K562 (cell line): ENCODE measurements at regions not wholly inside any gene's neighbourhood (a gene's known extent, or its start where the extent isn't known, plus 50 kb on each side); places are given as distances from the start of the nearest gene placed in this dataset.

ENCODE experiments used
- ATAC-seq: fragments of 200-7000 bp; cut with Tn5 transposase; 3 replicates; pipeline ENCODE4 v1.9.1; 2020; ENCODE audit warnings: moderate library complexity
- BruUV-seq: library from RNA; stranded (reverse); fragments of 400-500 nt; replicated peaks from 2 replicates; lab custom pipeline; 2021; lab: Mats Ljungman, UMichigan
- CTCF ChIA-PET: fragments of 300-600 bp; formaldehyde crosslinking; extraction: SDS; loops from one replicate; lab custom pipeline; 2021; ENCODE audit warnings: low intra/inter-chr PET ratio; lab: Yijun Ruan, JAX
- POLR2A ChIA-PET: fragments of 300-600, 350-650 bp; sonication (Branson Sonifier 250); formaldehyde crosslinking; extraction: SDS; loops from one replicate; lab custom pipeline; 2021; ENCODE audit warnings: antibody characterized with exemption, inconsistent platforms; lab: Yijun Ruan, JAX
- DNase-seq, 4 experiments: peaks; one replicate each; pipeline versions ENCODE4 v3.0.0 to v3.0.0-alpha.2; 2011 to 2018; ENCODE audit warnings: low spot score in 3 of 4, mixed read lengths in 3 of 4; ENCODE audit errors: extremely low read depth in 1 of 4
- FAIRE-seq: peaks from 2 replicates; lab custom pipeline; 2011; peaks lifted over from hg19 to GRCh38; lab: Jason Lieb, UNC
- H2AFZ ChIP-seq: 2 replicates; pipeline ENCODE4 v1.6.0; 2011; ENCODE audit warnings: low read depth, low read length, control low read depth, inconsistent platforms
- H3K27ac ChIP-seq: fragments of 200-600 bp; 3 replicates; pipeline ENCODE4 v1.8.0; 2011; ENCODE audit warnings: low read depth, mild to moderate bottlenecking, control low read depth, inconsistent platforms, low read length, moderate library complexity, mixed read lengths; ENCODE audit errors: extremely low read depth
- H3K27me3 ChIP-seq, 2 experiments: fragments of 300-600 bp in 1 of 2; 2 replicates in 1 of 2; 3 replicates in 1 of 2; pipeline versions ENCODE4 v1.6.0 to v1.8.0; 2011; ENCODE audit warnings: inconsistent platforms in 2 of 2, low read length in 2 of 2, mild to moderate bottlenecking in 1 of 2, mixed read lengths in 1 of 2, moderate library complexity in 1 of 2; ENCODE audit not compliant: control insufficient read depth in 2 of 2, insufficient read depth in 2 of 2
- H3K36me3 ChIP-seq: fragments of 300-600 bp; 3 replicates; pipeline ENCODE4 v1.8.0; 2011; ENCODE audit warnings: mild to moderate bottlenecking, low read length, inconsistent platforms; ENCODE audit not compliant: control insufficient read depth, insufficient read depth
- H3K4me1 ChIP-seq, 2 experiments: fragments of 200-600 bp in 1 of 2; replicated peaks in 1 of 2; 2 replicates in 1 of 2; 3 replicates in 1 of 2; pipeline versions ENCODE4 v1.5.1 to v1.8.0; 2011; ENCODE audit warnings: inconsistent platforms in 2 of 2, low read length in 2 of 2, mild to moderate bottlenecking in 1 of 2, mixed read lengths in 1 of 2, moderate library complexity in 1 of 2; ENCODE audit not compliant: control insufficient read depth in 2 of 2, insufficient read depth in 2 of 2
- H3K4me2 ChIP-seq: 2 replicates; pipeline ENCODE4 v1.6.1; 2011; ENCODE audit warnings: low read length, control low read depth, inconsistent platforms, mixed read lengths; ENCODE audit not compliant: insufficient read depth
- H3K4me3 ChIP-seq: fragments of 200-600 bp; sonication (generic), shearing (Covaris generic); 2 replicates; pipeline ENCODE4 v1.5.1; 2016; ENCODE audit warnings: control low read depth, inconsistent platforms
- H3K79me2 ChIP-seq: fragments of 200-600 bp; 3 replicates; pipeline ENCODE4 v1.8.0; 2011; ENCODE audit warnings: low read length, inconsistent platforms; ENCODE audit not compliant: control insufficient read depth, insufficient read depth
- H3K9ac ChIP-seq, 2 experiments: 2 replicates each; pipeline versions ENCODE4 v1.6.0 to v1.6.1; 2011; ENCODE audit warnings: low read depth in 2 of 2, low read length in 2 of 2, control low read depth in 1 of 2, inconsistent platforms in 1 of 2, mild to moderate bottlenecking in 1 of 2, mixed read lengths in 1 of 2; ENCODE audit not compliant: insufficient read depth in 1 of 2
- H3K9me1 ChIP-seq: one replicate; pipeline ENCODE4 v1.6.0; 2011; ENCODE audit warnings: inconsistent platforms, mild to moderate bottlenecking, low read length, moderate library complexity; ENCODE audit not compliant: control insufficient read depth, insufficient read depth
- H3K9me3 ChIP-seq: replicated peaks from 2 replicates; pipeline ENCODE4 v1.5.1; 2011; ENCODE audit warnings: low read depth, low read length, inconsistent platforms; ENCODE audit not compliant: control insufficient read depth, insufficient read depth
- H4K20me1 ChIP-seq: replicated peaks from 2 replicates; pipeline ENCODE4 v1.6.1; 2011; ENCODE audit warnings: low read length, inconsistent platforms, mixed read lengths; ENCODE audit not compliant: control insufficient read depth, insufficient read depth
- CCAR2 ChIP-seq: fragments of 200-400 bp; formaldehyde crosslinking; IDR thresholded peaks from 2 replicates; pipeline ENCODE4 v1.6.1; 2017; ENCODE audit warnings: mild to moderate bottlenecking, low read depth, low read length
- CCNT2 ChIP-seq: IDR thresholded peaks from 2 replicates; pipeline ENCODE4 v1.6.1; 2011; ENCODE audit warnings: borderline replicate concordance, low read depth, mild to moderate bottlenecking, moderate library complexity, mixed read lengths, low read length; ENCODE audit not compliant: insufficient read length; ENCODE audit errors: extremely low read depth
- E4F1 ChIP-seq: fragments of 250-450 bp; sonication (Bioruptor Pico); IDR thresholded peaks from 2 replicates; pipeline ENCODE4 v1.5.0; 2021; ENCODE audit warnings: mild to moderate bottlenecking, borderline replicate concordance
- ETV6 ChIP-seq, 3 experiments: fragments of 150-350 bp in 1 of 3; sonication (generic) in 1 of 3; formaldehyde crosslinking in 1 of 3; IDR thresholded peaks; 2 replicates each; pipeline versions ENCODE4 v1.6.1 to v1.8.0; 2014 to 2022; ENCODE audit warnings: borderline replicate concordance in 2 of 3, low read depth in 2 of 3, antibody characterized with exemption in 1 of 3, low read length in 1 of 3, mild to moderate bottlenecking in 1 of 3, missing genetic modification reagents in 1 of 3
- FOXK1 ChIP-seq: sonication (generic); formaldehyde crosslinking; IDR thresholded peaks from 2 replicates; pipeline ENCODE4 v1.8.0; 2022; ENCODE audit warnings: missing genetic modification reagents, mild to moderate bottlenecking, borderline replicate concordance
- GABPB2 ChIP-seq: fragments of 250-450 bp; sonication (Bioruptor Pico); conservative IDR thresholded peaks from 2 replicates; pipeline ENCODE4 v1.5.1; 2021; ENCODE audit warnings: mild to moderate bottlenecking
- GATAD2B ChIP-seq: fragments of 450-650 bp; IDR thresholded peaks from 2 replicates; pipeline ENCODE4 v1.6.1; 2017; ENCODE audit warnings: mild to moderate bottlenecking, borderline replicate concordance
- PHB ChIP-seq: fragments of 250-450 bp; sonication (Bioruptor Pico); IDR thresholded peaks from 2 replicates; pipeline ENCODE4 v1.5.0; 2021
- PHF8 ChIP-seq: fragments of 200-600 bp; sonication (generic); IDR thresholded peaks from 2 replicates; pipeline ENCODE4 v1.6.1; 2012; ENCODE audit warnings: mixed run types, mild to moderate bottlenecking, inconsistent platforms, low read length, moderate library complexity, borderline replicate concordance
- SAFB ChIP-seq: fragments of 200-400 bp; formaldehyde crosslinking; IDR thresholded peaks from 2 replicates; pipeline ENCODE4 v1.6.1; 2017; ENCODE audit warnings: low read depth, low read length, borderline replicate concordance
- SP1 ChIP-seq: sonication (generic); formaldehyde crosslinking; IDR thresholded peaks from 2 replicates; pipeline ENCODE4 v1.8.1; 2022; ENCODE audit warnings: mild to moderate bottlenecking, missing genetic modification reagents
- TAF9B ChIP-seq: fragments of 450-650 bp; IDR thresholded peaks from 2 replicates; pipeline ENCODE4 v1.6.1; 2018; ENCODE audit warnings: mild to moderate bottlenecking; ENCODE audit not compliant: partially characterized antibody
- TCF3 ChIP-seq: sonication (generic); formaldehyde crosslinking; IDR thresholded peaks from 2 replicates; pipeline ENCODE4 v1.4.0; 2020; ENCODE audit warnings: mild to moderate bottlenecking, missing genetic modification reagents
- ZNF282 ChIP-seq: sonication (generic); formaldehyde crosslinking; IDR thresholded peaks from 2 replicates; pipeline ENCODE4 v1.8.1; 2023; ENCODE audit warnings: missing genetic modification reagents
- WGBS: fragments of 100-300 bp; shearing (Covaris generic); methylation state at CpG from one replicate; pipeline ENCODE4 v1.1.6; 2016; ENCODE audit warnings: low coverage, mixed read lengths; ENCODE audit not compliant: insufficient coverage; ENCODE audit errors: missing lambda C conversion rate; 5-methylcytosine and 5-hydroxymethylcytosine counted together
- in situ Hi-C: fragments of 300-500 bp; cut with MboI; formaldehyde crosslinking; loops from 4 replicates; pipeline ENCODE4 v1.15.0; 2018; ENCODE audit warnings: inconsistent platforms, mixed read lengths
- intact Hi-C: fragments of 100-400 bp; cut with micrococcal nuclease; formaldehyde crosslinking; loops from 2 replicates; pipeline ENCODE4 v1.14.2; 2022
- TF ChIP-seq, protein P1 (sequence below): sonication (generic); formaldehyde crosslinking; IDR thresholded peaks from 2 replicates; pipeline ENCODE4 v1.8.1; 2022; ENCODE audit warnings: missing genetic modification reagents

DNA sequence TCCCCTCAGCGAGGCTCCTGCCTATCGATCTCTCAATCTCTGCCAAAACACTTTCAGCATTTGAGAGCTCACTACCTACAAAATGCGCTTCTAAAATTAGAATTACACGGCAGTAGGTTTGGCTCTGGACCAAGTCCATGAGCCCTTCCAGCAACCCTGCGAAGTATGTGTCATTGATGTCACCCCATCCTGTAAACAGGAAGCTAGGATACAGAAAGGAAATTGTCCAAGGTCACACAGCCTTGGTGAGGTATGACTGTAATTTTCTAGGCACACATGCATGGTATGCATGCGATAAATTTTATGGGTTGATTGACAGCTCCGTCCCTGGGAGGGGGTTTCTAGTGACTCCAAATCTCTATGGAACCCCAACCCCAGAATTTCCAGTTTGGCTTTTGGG is 330.3 kb upstream of the CDH5 start:
- H3K4me1 ChIP-seq = no peaks in the 10 kb centered on the region
- no peaks in the 10 kb centered on the region for H3K9me3 ChIP-seq
- no TSS peak for BruUV-seq
- POLR2A ChIA-PET = no interaction called here
- CTCF ChIA-PET = no interaction called here
- FAIRE-seq (no peak), DNase-seq (no peak), ATAC-seq (no peak)
- WGBS = 1% methylated on average over 7 of the region's 7 CpGs
- H3K36me3 ChIP-seq = no peaks in the 10 kb centered on the region
- TF ChIP-seq PHB (no peak), TAF9B (no peak), GATAD2B (no peak), CCAR2 (no peak), CCNT2 (no peak), FOXK1 (CRISPR knock-in tag) (no peak), GABPB2 (CRISPR knock-in tag) (no peak), TCF3 (CRISPR knock-in tag) (no peak), PHF8 (no peak), ETV6 (IDR thresholded peaks at IDR 0.05; ENCODE audit: borderline replicate concordance in 1 of 2, low read depth in 2 of 2, low read length in 1 of 2) (no peak), ETV6 (CRISPR knock-in tag; IDR thresholded peaks at IDR 0.05; ENCODE audit: borderline replicate concordance) (no peak), ZNF282 (CRISPR knock-in tag) (no peak), SP1 (no peak), SAFB (no peak), E4F1 (no peak)
- TF ChIP-seq, protein P1, sequence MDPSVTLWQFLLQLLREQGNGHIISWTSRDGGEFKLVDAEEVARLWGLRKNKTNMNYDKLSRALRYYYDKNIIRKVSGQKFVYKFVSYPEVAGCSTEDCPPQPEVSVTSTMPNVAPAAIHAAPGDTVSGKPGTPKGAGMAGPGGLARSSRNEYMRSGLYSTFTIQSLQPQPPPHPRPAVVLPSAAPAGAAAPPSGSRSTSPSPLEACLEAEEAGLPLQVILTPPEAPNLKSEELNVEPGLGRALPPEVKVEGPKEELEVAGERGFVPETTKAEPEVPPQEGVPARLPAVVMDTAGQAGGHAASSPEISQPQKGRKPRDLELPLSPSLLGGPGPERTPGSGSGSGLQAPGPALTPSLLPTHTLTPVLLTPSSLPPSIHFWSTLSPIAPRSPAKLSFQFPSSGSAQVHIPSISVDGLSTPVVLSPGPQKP = no peak
- no peak overlapping the region for H2AFZ ChIP-seq
- H3K27ac ChIP-seq = no peak overlapping the region
- no peak overlapping the region for H3K9ac ChIP-seq
- in situ Hi-C loops = no loop called here
- H3K9me1 ChIP-seq = no peaks in the 10 kb centered on the region
- no peaks in the 10 kb centered on the region for H4K20me1 ChIP-seq
- H3K27me3 ChIP-seq = no peaks in the 10 kb centered on the region
- H3K4me2 ChIP-seq = no peak overlapping the region
- intact Hi-C loops = no loop called here
- H3K79me2 ChIP-seq = no peaks in the 10 kb centered on the region
- no peak overlapping the region for H3K4me3 ChIP-seq
